Activated CD4-positive, alpha-beta T cell treated with anti-CD3 and anti-CD28 coated beads, Interleukin-2, Interleukin-6, amounts not matched to agents 100 ng/mL and 50 ng/mL, durations not matched to agents 16 hours and 8 hours (primary cell): ENCODE measurements at regions not wholly inside any gene's neighbourhood (a gene's known extent, or its start where the extent isn't known, plus 50 kb on each side); places are given as distances from the start of the nearest gene placed in this dataset.
"Not testable (repeated sequence)": the region's sequence is repeated elsewhere in the genome, so short reads cannot be mapped to it uniquely, and the experiment has no call there.

Experiments
- DNase-seq: peaks from one replicate; pipeline ENCODE4 v3.0.0-alpha.2; 2020

- no peak for DNase-seq
Measured at GRCh38 chr14:34058510-34058909, 107.6 kb upstream of the EGLN3 start.

- DNase-seq = no peak
Measured at GRCh38 chr14:34056046-34056445, 105.2 kb upstream of the EGLN3 start.

GRCh38 chr14:34055157-34055950 is 104.5 kb upstream of the EGLN3 start:
- no peak for DNase-seq

- DNase-seq = no peak
Measured at GRCh38 chr14:34053666-34054065, 102.8 kb upstream of the EGLN3 start.

GRCh38 chr14:34052658-34053014 is 101.8 kb upstream of the EGLN3 start:
- DNase-seq = no peak

- DNase-seq = peak; percentile 33
Measured at GRCh38 chr14:34051966-34052657, 101.2 kb upstream of the EGLN3 start.

GRCh38 chr14:34050606-34051005 is 99.7 kb upstream of the EGLN3 start:
- DNase-seq = no peak

- DNase-seq = no peak
Measured at GRCh38 chr14:34049790-34050189, 98.9 kb upstream of the EGLN3 start.

- DNase-seq = not testable (repeated sequence)
Measured at GRCh38 chr14:34049187-34049586, 98.3 kb upstream of the EGLN3 start.

- peak; percentile 14 for DNase-seq
Measured at GRCh38 chr14:34046799-34047520, 96.1 kb upstream of the EGLN3 start.

GRCh38 chr14:34044666-34045306 is 93.9 kb upstream of the EGLN3 start:
- DNase-seq = no peak

GRCh38 chr14:34044373-34044637 is 93.4 kb upstream of the EGLN3 start:
- no peak for DNase-seq

- peak; percentile 94 for DNase-seq
Measured at GRCh38 chr14:34043627-34044372, 92.9 kb upstream of the EGLN3 start.

GRCh38 chr14:34041220-34041619 is 90.3 kb upstream of the EGLN3 start:
- DNase-seq = no peak

GRCh38 chr14:34040766-34041165 is 89.9 kb upstream of the EGLN3 start:
- DNase-seq = no peak

GRCh38 chr14:34039428-34040047 is 88.7 kb upstream of the EGLN3 start:
- no peak for DNase-seq

GRCh38 chr14:34038358-34039057 is 87.6 kb upstream of the EGLN3 start:
- no peak for DNase-seq

GRCh38 chr14:34036319-34036766 is 85.5 kb upstream of the EGLN3 start:
- DNase-seq = no peak

GRCh38 chr14:34035934-34036250 is 85.0 kb upstream of the EGLN3 start:
- DNase-seq = no peak

- DNase-seq = no peak
Measured at GRCh38 chr14:34035177-34035933, 84.5 kb upstream of the EGLN3 start.
